ENCODE measurements at regions not wholly inside any gene's neighbourhood (a gene's known extent, or its start where the extent isn't known, plus 50 kb on each side); places are given as distances from the start of the nearest gene placed in this dataset.

- Histone ChIP-seq H3K4me3 (ENCODE audit: low read depth in 2 of 2, low read length in 1 of 2) (no peak overlapping the region), H3F3A (replicated peaks; ENCODE audit: insufficient read depth) (no peaks in the 10 kb centered on the region), H3K36me3 (replicated peaks in 1 of 2; ENCODE audit: control insufficient read depth in 1 of 2, insufficient read depth in 2 of 2, low read length in 1 of 2) (no peaks in the 10 kb centered on the region), H3K27ac (ENCODE audit: low read depth in 2 of 2, low read length in 1 of 2) (no peak overlapping the region), H3K9me3 (no peaks in the 10 kb centered on the region), H3K9ac (no peak overlapping the region), H3K9me2 (no peaks in the 10 kb centered on the region), H3K79me2 (ENCODE audit: insufficient read depth) (no peaks in the 10 kb centered on the region), H3K27me3 (ENCODE audit: insufficient read depth) (peaks cover 6% of the 10 kb centered on the region; the same call in 1 of the 2 replicates), H3K4me2 (no peak overlapping the region), H4K20me1 (ENCODE audit: insufficient read depth) (no peaks in the 10 kb centered on the region), H3K4me1 (ENCODE audit: control insufficient read depth in 1 of 2, insufficient read depth in 2 of 2, low read depth in 1 of 2, low read length in 1 of 2) (peaks cover 0 to 6% of the 10 kb centered on the region in 2 experiments; a peak in 1 of 4 replicates), H2AFZ (ENCODE audit: low read depth) (no peak overlapping the region)
- ChIA-PET CTCF (interaction anchor here (1.6 to 2.1 kb wide), 2 partner anchors 12 to 18 kb away, joined by 3 to 10 read pairs; no protein-coding TSS in a partner anchor), POLR2A (interaction anchor here (0.9 kb wide), 1 partner anchor 12 kb away, joined by 3 read pairs; no protein-coding TSS in a partner anchor)
- 32% methylated on average over 3 of the region's 3 CpGs for WGBS (ENCODE audit: low lambda C conversion rate)
- TF ChIP-seq RXRA (IDR thresholded peaks at IDR 0.05; ENCODE audit: borderline replicate concordance, low read depth) (no peak), MXI1 (IDR thresholded peaks at IDR 0.05; ENCODE audit: low read depth, low read length) (no peak), FOXJ3 (CRISPR knock-in tag; IDR thresholded peaks at IDR 0.05) (no peak), RAD21 (IDR thresholded peaks at IDR 0.05; ENCODE audit: low read length) (no peak), GABPA (IDR thresholded peaks at IDR 0.05; ENCODE audit: low read depth) (no peak), USF1 (IDR thresholded peaks at IDR 0.05; ENCODE audit: borderline replicate concordance, low read depth) (no peak)
- DNase-seq: no peak
Observed at GRCh38 chr11:116481126-116481675, 291.6 kb downstream of the BUD13 start.

GRCh38 chr11:116478669-116479668 lies 293.8 kb downstream of the BUD13 start:
- no peak overlapping the region for H2AFZ ChIP-seq (ENCODE audit: low read depth)
- H3K9me2 ChIP-seq: no peaks in the 10 kb centered on the region
- no peak overlapping the region; a peak in 1 of 4 replicates for H3K27ac ChIP-seq (ENCODE audit: low read depth in 2 of 2, low read length in 1 of 2)
- H3K4me2 ChIP-seq: no peak overlapping the region
- no peak overlapping the region for H3K4me3 ChIP-seq (ENCODE audit: low read depth in 2 of 2, low read length in 1 of 2)
- H3K9ac ChIP-seq: no peak overlapping the region
- ChIA-PET POLR2A (interaction anchor here (0.8 to 1.2 kb wide), 2 partner anchors 21 to 577 kb away, joined by 3 to 4 read pairs; no protein-coding TSS in a partner anchor), CTCF (interaction anchor here (1.1 to 1.4 kb wide), 3 partner anchors 8 to 21 kb away, joined by 3 read pairs; no protein-coding TSS in a partner anchor)
- no peaks in the 10 kb centered on the region for H3K36me3 ChIP-seq (replicated peaks in 1 of 2; ENCODE audit: control insufficient read depth in 1 of 2, insufficient read depth in 2 of 2, low read length in 1 of 2)
- H3K79me2 ChIP-seq (ENCODE audit: insufficient read depth): no peaks in the 10 kb centered on the region
- peaks cover 0 to 8% of the 10 kb centered on the region in 2 experiments; a peak in 2 of 4 replicates for H3K4me1 ChIP-seq (ENCODE audit: control insufficient read depth in 1 of 2, insufficient read depth in 2 of 2, low read depth in 1 of 2, low read length in 1 of 2)
- H4K20me1 ChIP-seq (ENCODE audit: insufficient read depth): no peaks in the 10 kb centered on the region
- TF ChIP-seq RAD21 (IDR thresholded peaks at IDR 0.05; ENCODE audit: low read length) (no peak), RFX5 (IDR thresholded peaks at IDR 0.05; ENCODE audit: low read length) (no peak), SMC3 (IDR thresholded peaks at IDR 0.05; ENCODE audit: low read depth, low read length) (no peak), ZBTB33 (IDR thresholded peaks at IDR 0.05; ENCODE audit: borderline replicate concordance, low read depth) (no peak), ELF1 (IDR thresholded peaks at IDR 0.05) (no peak), JUND (IDR thresholded peaks at IDR 0.05) (no peak), PBX3 (IDR thresholded peaks at IDR 0.05) (no peak), USF2 (IDR thresholded peaks at IDR 0.05; ENCODE audit: borderline replicate concordance, low read depth, low read length) (no peak), MXI1 (IDR thresholded peaks at IDR 0.05; ENCODE audit: low read depth, low read length) (no peak)
- H3F3A ChIP-seq (replicated peaks; ENCODE audit: insufficient read depth): no peaks in the 10 kb centered on the region
- no peaks in the 10 kb centered on the region for H3K9me3 ChIP-seq
- no peaks in the 10 kb centered on the region; the same call in 1 of the 2 replicates for H3K27me3 ChIP-seq (ENCODE audit: insufficient read depth)
- 59% methylated on average over 7 of the region's 7 CpGs for WGBS (ENCODE audit: low lambda C conversion rate)
- DNase-seq: no peak

All from SK-N-SH (cell line).